GM18868 (cell line): ENCODE measurements at regions not wholly inside any gene's neighbourhood (a gene's known extent, or its start where the extent isn't known, plus 50 kb on each side); places are given as distances from the start of the nearest gene placed in this dataset.
"Not testable (repeated sequence)": the region's sequence is repeated elsewhere in the genome, so short reads cannot be mapped to it uniquely, and the experiment has no call there.

Source experiments
- ATAC-seq: cut with Tn5 transposase; IDR thresholded peaks from one replicate; pipeline ENCODE4 v1.9.1; 2021; ENCODE audit warnings: mild to moderate bottlenecking, moderate library complexity; ENCODE audit not compliant: unreplicated experiment

GRCh38 chr22:47422736-47423135 is 660.3 kb downstream of the TBC1D22A start:
- no peak for ATAC-seq

GRCh38 chr22:47421846-47422245 is 659.4 kb downstream of the TBC1D22A start:
- no peak for ATAC-seq

DNA sequence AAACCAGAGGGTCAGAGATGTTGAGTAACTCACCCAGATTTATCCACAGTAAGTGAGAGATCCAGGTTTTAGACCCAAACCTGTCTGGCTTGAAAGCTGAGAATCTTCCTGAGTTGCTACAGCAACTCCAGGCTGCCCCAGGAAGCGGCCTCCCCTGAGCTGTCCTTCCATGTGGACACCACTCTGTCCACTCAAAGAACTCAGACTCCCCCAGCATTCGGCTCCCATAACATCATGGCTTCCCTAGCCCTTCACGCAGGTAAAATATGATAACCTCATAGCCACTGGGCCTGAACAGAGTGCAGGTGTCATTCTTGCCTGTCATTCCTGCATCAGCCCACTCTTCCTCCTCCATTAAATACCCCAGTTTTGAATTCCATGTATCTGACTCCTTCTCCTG is 657.8 kb downstream of the TBC1D22A start:
- ATAC-seq = no peak

- ATAC-seq = no peak
Measured at GRCh38 chr22:47419239-47419638, 656.8 kb downstream of the TBC1D22A start.

GRCh38 chr22:47417699-47418098 is 655.2 kb downstream of the TBC1D22A start:
- no peak for ATAC-seq

DNA sequence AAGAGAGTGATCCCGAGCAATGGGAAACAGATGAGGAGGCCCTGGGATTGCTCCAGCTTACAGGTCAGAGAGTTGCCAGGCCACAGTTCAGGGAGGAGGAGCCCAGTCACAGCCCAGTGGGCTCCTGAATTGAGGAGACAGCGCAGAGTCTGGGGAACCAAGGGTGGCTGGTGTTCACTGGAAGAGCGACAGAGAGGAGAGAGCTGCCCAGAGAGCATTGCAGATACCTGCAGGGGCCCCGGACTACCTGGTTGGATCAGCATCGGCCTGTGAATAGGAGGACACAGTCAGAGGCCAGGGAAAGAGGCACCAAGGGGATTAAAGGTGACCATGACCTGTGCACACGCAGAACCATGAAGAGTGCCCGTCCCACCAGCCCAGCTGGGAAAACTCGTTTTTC is 648.6 kb downstream of the TBC1D22A start:
- no peak for ATAC-seq

DNA sequence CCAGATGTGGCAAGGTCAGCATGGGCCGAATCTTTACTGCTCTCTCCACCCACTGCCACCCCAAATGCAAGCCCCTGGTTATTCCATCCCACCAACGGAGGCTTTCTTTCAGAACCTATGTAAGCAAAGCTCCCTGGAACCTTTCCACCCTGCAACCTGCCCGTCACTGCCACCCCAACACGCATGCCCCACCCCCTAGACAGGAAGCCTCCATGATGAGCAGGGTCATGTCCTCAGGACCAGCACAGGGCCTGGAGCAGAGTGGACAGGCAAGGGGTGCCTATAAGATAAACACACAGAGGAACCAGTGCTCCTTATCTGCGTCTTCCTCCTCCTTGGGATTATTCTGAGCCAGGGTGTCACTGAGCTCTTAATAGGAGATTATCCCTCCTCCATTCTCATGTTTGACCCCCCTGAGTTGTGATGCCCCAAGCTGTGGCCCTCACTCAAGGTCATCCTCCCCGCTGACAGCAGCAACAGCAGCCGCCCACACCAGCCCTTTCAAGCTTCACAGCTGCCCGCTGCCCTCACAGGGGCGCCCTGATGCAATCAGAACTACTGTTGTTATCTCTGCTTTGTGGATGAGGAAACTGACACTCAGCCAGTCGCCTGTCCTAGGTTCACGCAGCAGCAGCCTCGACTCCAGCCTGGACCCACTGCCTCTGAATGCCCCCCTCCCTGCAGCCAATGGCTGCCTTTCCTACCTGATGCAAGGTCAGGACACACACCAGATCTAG is 647.3 kb downstream of the TBC1D22A start:
- no peak for ATAC-seq

- no peak for ATAC-seq
Measured at GRCh38 chr22:47408409-47408808, 646.0 kb downstream of the TBC1D22A start.

DNA sequence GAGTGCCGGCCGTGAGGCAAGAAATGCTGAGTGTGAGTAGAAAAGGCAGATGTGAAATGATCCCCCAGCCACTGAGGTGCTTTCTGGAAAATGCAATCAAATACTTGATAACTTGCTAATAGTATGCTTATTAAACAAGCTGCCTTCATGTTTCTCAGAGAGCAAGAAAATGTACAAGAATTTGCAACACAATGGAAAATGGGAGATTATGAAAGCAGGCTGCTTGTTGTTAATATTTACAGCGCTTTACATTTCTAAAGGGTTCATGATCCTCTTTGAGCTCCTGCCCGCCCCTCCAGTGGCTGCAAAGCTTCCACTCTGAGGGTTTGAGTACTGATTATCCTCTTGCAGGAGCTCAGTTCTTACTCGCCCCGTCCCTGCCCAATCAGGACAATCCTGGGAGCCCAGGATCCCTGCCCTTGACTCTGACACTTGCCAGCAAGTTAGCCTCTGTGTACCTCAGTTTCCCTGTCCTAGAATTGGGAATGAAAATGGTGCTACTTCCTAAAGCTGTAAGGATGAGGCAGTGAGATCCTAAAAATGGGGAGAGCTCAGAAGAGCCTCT is 645.1 kb downstream of the TBC1D22A start:
- no peak for ATAC-seq

DNA sequence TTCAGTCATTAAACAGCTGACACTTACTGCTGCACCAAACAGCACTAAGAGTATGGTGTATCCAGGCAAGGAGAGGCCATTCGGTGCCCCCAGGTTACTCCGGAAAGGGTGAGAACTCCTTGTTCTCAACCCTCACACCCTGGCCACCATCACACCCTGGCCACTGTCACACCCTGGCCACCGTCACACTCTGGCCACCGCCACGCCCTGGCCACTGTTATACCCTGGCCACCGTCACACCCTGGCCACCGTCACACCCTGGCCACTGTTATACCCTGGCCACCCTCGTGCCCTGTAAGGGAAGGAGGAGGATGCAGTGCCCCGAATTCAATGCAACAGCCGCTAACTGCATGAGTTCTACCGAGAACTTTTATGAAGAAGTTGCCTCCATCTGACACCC is 644.4 kb downstream of the TBC1D22A start:
- no peak for ATAC-seq

- no peak for ATAC-seq
Measured at GRCh38 chr22:47406180-47406834, 643.9 kb downstream of the TBC1D22A start.

DNA sequence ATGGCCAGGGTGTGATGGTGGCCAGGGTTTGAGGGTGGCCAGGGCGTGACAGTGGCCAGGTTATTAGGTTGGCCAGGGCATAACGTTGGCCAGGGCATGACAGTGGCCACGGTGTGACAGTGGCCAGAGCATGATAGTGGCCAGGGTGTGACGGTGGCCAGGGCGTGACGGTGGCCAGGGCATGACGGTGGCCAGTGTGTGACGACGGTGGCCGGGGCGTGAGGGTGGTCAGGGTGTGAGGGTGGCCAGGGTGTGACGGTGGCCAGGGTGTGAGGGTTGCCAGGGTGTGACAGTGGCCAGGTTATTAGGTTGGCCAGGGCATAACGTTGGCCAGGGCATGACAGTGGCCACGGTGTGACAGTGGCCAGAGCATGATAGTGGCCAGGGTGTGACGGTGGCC is 642.8 kb downstream of the TBC1D22A start:
- ATAC-seq = not testable (repeated sequence)

GRCh38 chr22:47402876-47403525 is 640.6 kb downstream of the TBC1D22A start:
- no peak for ATAC-seq

GRCh38 chr22:47401976-47402770 is 639.7 kb downstream of the TBC1D22A start:
- ATAC-seq = no peak

GRCh38 chr22:47401592-47401898 is 639.1 kb downstream of the TBC1D22A start:
- no peak for ATAC-seq

DNA sequence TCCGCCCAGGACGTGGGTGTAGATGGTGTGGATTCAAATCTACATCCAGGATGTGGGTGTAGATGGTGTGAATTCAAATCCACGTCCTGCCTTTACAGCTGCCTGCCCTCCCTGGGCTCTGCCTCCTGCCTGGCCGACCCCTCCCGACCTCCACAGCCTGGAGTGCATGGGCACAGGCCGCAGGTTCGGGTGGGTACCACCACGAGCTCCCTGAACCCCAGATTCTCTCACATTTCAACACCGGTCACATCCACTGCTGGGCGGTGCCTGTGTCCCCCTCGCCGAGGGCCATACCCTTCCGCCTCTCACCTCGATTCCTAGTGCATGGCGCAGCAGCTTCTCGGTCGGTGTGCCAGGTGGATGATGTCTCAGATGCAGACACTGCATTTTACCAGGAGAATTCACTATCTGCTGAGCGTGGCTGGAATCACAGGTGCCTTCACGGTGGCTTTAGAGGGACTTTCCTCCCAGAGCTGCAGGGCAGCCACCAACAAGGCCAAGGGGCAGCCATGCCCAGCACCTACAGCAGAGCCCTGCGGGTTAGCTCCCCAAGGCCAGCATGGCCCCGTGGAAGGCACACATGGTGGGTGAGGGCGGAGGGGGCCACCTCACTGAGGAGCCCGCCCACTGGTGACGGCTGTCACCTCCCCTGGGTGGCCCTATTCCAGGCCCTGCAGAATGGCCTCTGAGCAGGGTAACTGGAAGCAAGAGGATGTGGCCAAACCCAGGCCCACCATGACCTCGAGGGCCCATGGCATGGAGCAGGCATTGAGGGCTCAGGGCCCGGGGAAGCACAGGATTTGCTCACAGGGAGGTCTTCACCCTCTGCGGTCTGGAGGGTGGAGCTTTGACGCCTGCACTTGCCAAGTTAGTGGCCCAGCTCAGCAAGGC is 638.5 kb downstream of the TBC1D22A start:
- no peak for ATAC-seq

- not testable (repeated sequence) for ATAC-seq
Measured at GRCh38 chr22:47400131-47400530, 637.7 kb downstream of the TBC1D22A start.

DNA sequence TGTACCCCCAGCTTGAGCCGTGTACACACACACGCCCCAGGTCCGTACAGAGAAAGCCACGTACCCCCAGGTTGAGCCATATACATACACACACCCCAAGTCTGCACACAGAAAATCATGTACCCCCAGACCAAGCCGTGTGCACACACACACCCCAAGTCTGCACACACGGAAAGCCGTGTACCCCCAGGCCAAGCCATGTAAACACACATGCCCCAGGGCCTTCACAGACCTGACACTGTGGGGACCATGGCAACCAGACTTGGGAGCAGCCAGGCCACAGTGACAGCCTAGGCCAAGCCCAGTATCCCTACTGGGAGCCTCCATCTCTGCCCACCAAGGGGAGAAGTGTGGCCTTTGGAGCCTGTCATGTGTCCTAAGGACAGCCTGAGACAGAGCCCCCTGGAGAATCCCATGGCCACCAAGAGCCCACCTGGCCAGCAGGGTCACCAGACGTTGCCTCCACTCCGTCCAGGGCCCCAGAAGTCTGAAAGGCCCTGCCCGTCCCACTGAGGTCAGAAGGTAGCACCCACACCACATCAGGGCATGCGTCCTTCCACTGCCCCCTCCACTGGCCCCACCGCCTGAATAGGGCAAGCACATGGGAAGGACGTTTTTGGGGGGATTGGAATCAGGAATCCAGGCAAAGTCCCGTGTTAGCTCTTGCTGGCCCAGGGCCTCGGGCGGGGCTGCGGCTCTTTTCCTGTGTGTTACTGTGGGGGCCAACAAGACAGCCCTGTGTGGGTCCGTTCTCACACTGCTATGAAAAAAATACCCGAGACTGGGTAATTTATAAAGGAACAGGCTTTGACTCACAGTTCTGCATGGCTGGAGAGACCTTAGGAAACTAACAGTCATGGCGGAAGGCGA is 636.7 kb downstream of the TBC1D22A start:
- no peak for ATAC-seq

DNA sequence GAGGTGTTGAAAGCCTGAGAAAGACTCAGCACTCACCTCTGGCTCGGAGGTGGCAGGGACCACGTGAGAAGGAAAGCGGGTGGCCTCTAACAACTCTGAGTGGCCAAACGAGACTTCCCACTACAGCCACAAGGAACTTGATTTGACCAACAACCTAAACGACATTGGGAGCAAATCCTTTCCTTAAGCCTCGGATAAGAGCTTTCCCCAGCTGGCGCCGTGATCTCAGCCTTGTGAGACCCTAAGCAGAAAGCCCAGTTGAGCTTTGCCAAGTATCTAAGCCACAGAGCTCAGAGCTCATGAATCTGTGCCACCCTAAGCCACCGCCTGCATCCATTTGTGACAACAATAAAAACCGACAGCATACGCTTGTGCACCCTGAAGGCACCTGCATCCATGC is 636.0 kb downstream of the TBC1D22A start:
- ATAC-seq = no peak
